ENCODE measurements at regions not wholly inside any gene's neighbourhood (a gene's known extent, or its start where the extent isn't known, plus 50 kb on each side); places are given as distances from the start of the nearest gene placed in this dataset.
"Not testable (repeated sequence)": the region's sequence is repeated elsewhere in the genome, so short reads cannot be mapped to it uniquely, and the experiment has no call there.

- ATAC-seq = no peak
- no peak for DNase-seq (ENCODE audit: missing footprints)
- intact Hi-C loops (cut with DNase I) = no loop called here
These were observed 202.1 kb downstream of the IRX2 start for GRCh38 chr5:2549354-2549753.

- DNase-seq (ENCODE audit: missing footprints) (no peak), ATAC-seq (no peak)
- intact Hi-C loops (cut with DNase I) = no loop called here
These were observed 204.5 kb downstream of the IRX2 start for GRCh38 chr5:2546938-2547337.

GRCh38 chr5:2544003-2544402 is 207.5 kb downstream of the IRX2 start:
- DNase-seq (ENCODE audit: missing footprints) (no peak), ATAC-seq (no peak)
- intact Hi-C loops (cut with DNase I) = no loop called here

- DNase-seq (ENCODE audit: missing footprints) (no peak), ATAC-seq (no peak)
- intact Hi-C loops (cut with DNase I) = no loop called here
These were observed 208.7 kb downstream of the IRX2 start for GRCh38 chr5:2542821-2543220.

- ATAC-seq (no peak), DNase-seq (ENCODE audit: missing footprints) (no peak)
These were observed 209.5 kb downstream of the IRX2 start for GRCh38 chr5:2542026-2542425.

GRCh38 chr5:2538169-2538568 is 213.3 kb downstream of the IRX2 start:
- intact Hi-C loops (cut with DNase I) = no loop called here
- DNase-seq (ENCODE audit: missing footprints) (no peak), ATAC-seq (no peak)

More at GRCh38 chr5:2542026-2542425, 209.5 kb downstream of the IRX2 start:
- intact Hi-C loops (cut with DNase I) = no loop called here

- DNase-seq (ENCODE audit: missing footprints) (no peak), ATAC-seq (no peak)
- intact Hi-C loops (cut with DNase I) = no loop called here
These were observed 213.9 kb downstream of the IRX2 start for GRCh38 chr5:2537378-2538145.

GRCh38 chr5:2536632-2537377 is 214.7 kb downstream of the IRX2 start:
- ATAC-seq (no peak), DNase-seq (ENCODE audit: missing footprints) (no peak)
- intact Hi-C loops (cut with DNase I) = no loop called here

- intact Hi-C loops (cut with DNase I) = no loop called here
- ATAC-seq (no peak), DNase-seq (ENCODE audit: missing footprints) (no peak)
These were observed 216.5 kb downstream of the IRX2 start for GRCh38 chr5:2534970-2535369.

- ATAC-seq = no peak
- intact Hi-C loops (cut with DNase I) = no loop called here
- DNase-seq (ENCODE audit: missing footprints) = no peak
These were observed 217.2 kb downstream of the IRX2 start for GRCh38 chr5:2534251-2534650.

GRCh38 chr5:2533848-2534247 is 217.6 kb downstream of the IRX2 start:
- ATAC-seq; intact Hi-C loops (cut with DNase I); DNase-seq (ENCODE audit: missing footprints): not testable (repeated sequence)

- DNase-seq (ENCODE audit: missing footprints) (no peak), ATAC-seq (no peak)
- intact Hi-C loops (cut with DNase I) = no loop called here
These were observed 218.7 kb downstream of the IRX2 start for GRCh38 chr5:2532809-2533208.

GRCh38 chr5:2531318-2531717 is 220.2 kb downstream of the IRX2 start:
- no peak for DNase-seq (ENCODE audit: missing footprints)
- no peak for ATAC-seq

GRCh38 chr5:2530609-2531008 is 220.9 kb downstream of the IRX2 start:
- intact Hi-C loops (cut with DNase I) = no loop called here
- ATAC-seq = no peak
- no peak for DNase-seq (ENCODE audit: missing footprints)

More at GRCh38 chr5:2531318-2531717, 220.2 kb downstream of the IRX2 start:
- intact Hi-C loops (cut with DNase I) = no loop called here

- ATAC-seq (no peak), DNase-seq (ENCODE audit: missing footprints) (no peak)
- intact Hi-C loops (cut with DNase I) = no loop called here
These were observed 221.9 kb downstream of the IRX2 start for GRCh38 chr5:2529371-2530092.

GRCh38 chr5:2525351-2525750 is 226.1 kb downstream of the IRX2 start:
- intact Hi-C loops (cut with DNase I) = no loop called here
- DNase-seq (ENCODE audit: missing footprints) = no peak
- ATAC-seq = no peak

GRCh38 chr5:2524620-2525019 is 226.9 kb downstream of the IRX2 start:
- ATAC-seq = no peak
- no peak for DNase-seq (ENCODE audit: missing footprints)
- intact Hi-C loops (cut with DNase I) = no loop called here

- ATAC-seq = no peak
These were observed 228.3 kb downstream of the IRX2 start for GRCh38 chr5:2523180-2523579.

GRCh38 chr5:2522372-2522771 is 229.1 kb downstream of the IRX2 start:
- DNase-seq (ENCODE audit: missing footprints) (no peak), ATAC-seq (no peak)
- intact Hi-C loops (cut with DNase I) = no loop called here

More at GRCh38 chr5:2523180-2523579, 228.3 kb downstream of the IRX2 start:
- intact Hi-C loops (cut with DNase I) = no loop called here
- no peak for DNase-seq (ENCODE audit: missing footprints)

- no peak for DNase-seq (ENCODE audit: missing footprints)
- intact Hi-C loops (cut with DNase I) = no loop called here
- peak; percentile 37 for ATAC-seq
These were observed 232.3 kb downstream of the IRX2 start for GRCh38 chr5:2519153-2519552.

All from Right ventricle myocardium inferior (tissue), 1 donor.